ENCODE measurements at regions not wholly inside any gene's neighbourhood (a gene's known extent, or its start where the extent isn't known, plus 50 kb on each side); places are given as distances from the start of the nearest gene placed in this dataset.

GRCh38 chr7:155992974-155993373, 180.7 kb upstream of the SHH start:
- TF ChIP-seq USF1 (IDR thresholded peaks at IDR 0.05) (no peak), CREB1 (IDR thresholded peaks at IDR 0.05; ENCODE audit: low read depth) (no peak), EP300 (IDR thresholded peaks at IDR 0.05; ENCODE audit: borderline replicate concordance) (no peak)

Data from Ishikawa (cell line).